ENCODE measurements at regions not wholly inside any gene's neighbourhood (a gene's known extent, or its start where the extent isn't known, plus 50 kb on each side); places are given as distances from the start of the nearest gene placed in this dataset.

- no peaks in the 10 kb centered on the region for H3K9me2 ChIP-seq (replicated peaks; ENCODE audit: insufficient read depth, low read length)
- H4K20me1 ChIP-seq (ENCODE audit: insufficient read depth, low read length): no peaks in the 10 kb centered on the region
- DNase-seq: no peak
- no peaks in the 10 kb centered on the region for H3K36me3 ChIP-seq (replicated peaks; ENCODE audit: insufficient read depth, low read length)
- H3K9me3 ChIP-seq (replicated peaks; ENCODE audit: insufficient read depth, low read length): no peaks in the 10 kb centered on the region
- no peak overlapping the region for H3K4me2 ChIP-seq (ENCODE audit: low read depth, low read length)
- H3K79me2 ChIP-seq (ENCODE audit: low read length): no peaks in the 10 kb centered on the region
- no peak overlapping the region for H3K4me3 ChIP-seq (ENCODE audit: low read length)
- no peaks in the 10 kb centered on the region for H3F3A ChIP-seq (ENCODE audit: insufficient read depth, low read length)
- H3K27ac ChIP-seq (ENCODE audit: low read length): no peak overlapping the region
- H3K27me3 ChIP-seq (replicated peaks; ENCODE audit: insufficient read depth, low read length): peaks cover 22% of the 10 kb centered on the region; the same call in 1 of the 2 replicates
- no peak overlapping the region for H2AFZ ChIP-seq (ENCODE audit: low read length)
- H3K4me1 ChIP-seq (ENCODE audit: low read length): no peaks in the 10 kb centered on the region
- no peak overlapping the region for H3K9ac ChIP-seq (ENCODE audit: low read length)
- TF ChIP-seq EZH2phosphoT487 (IDR thresholded peaks at IDR 0.05; ENCODE audit: low read length) (no peak), EZH2 (optimal IDR thresholded peaks at IDR 0.05; ENCODE audit: low read depth, low read length) (no peak)
- TF ChIP-seq, protein P1, sequence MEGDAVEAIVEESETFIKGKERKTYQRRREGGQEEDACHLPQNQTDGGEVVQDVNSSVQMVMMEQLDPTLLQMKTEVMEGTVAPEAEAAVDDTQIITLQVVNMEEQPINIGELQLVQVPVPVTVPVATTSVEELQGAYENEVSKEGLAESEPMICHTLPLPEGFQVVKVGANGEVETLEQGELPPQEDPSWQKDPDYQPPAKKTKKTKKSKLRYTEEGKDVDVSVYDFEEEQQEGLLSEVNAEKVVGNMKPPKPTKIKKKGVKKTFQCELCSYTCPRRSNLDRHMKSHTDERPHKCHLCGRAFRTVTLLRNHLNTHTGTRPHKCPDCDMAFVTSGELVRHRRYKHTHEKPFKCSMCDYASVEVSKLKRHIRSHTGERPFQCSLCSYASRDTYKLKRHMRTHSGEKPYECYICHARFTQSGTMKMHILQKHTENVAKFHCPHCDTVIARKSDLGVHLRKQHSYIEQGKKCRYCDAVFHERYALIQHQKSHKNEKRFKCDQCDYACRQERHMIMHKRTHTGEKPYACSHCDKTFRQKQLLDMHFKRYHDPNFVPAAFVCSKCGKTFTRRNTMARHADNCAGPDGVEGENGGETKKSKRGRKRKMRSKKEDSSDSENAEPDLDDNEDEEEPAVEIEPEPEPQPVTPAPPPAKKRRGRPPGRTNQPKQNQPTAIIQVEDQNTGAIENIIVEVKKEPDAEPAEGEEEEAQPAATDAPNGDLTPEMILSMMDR (IDR thresholded peaks at IDR 0.05; ENCODE audit: low read length): no peak
Measured at GRCh38 chr2:120522151-120522751, 176.3 kb downstream of the INHBB start.

GRCh38 chr2:120523766-120524165 lies 177.8 kb downstream of the INHBB start:
- no peaks in the 10 kb centered on the region for H3K79me2 ChIP-seq (ENCODE audit: low read length)

DNA sequence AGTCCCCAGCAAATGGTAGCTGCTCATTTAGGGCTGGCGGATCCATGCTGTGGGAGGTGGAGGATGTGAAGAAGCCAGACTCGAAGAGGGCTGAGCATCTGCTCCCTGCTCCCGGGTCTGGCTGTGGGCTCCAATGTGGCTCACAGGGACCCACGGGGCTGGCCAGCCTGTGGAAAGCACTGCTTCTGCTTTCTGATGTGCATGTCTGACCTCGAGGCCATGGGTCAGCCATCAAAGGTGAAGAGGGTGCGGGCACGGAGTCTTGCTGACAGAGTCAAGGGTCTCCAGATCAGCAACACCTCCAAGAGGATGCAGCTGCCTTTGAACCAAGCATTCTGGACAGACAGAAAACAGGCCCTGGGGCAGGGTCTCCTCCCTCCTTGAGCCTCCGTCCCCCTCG lies 178.2 kb downstream of the INHBB start:
- TF ChIP-seq EZH2phosphoT487 (IDR thresholded peaks at IDR 0.05; ENCODE audit: low read length): no peak
- no peak for TF ChIP-seq EZH2 (optimal IDR thresholded peaks at IDR 0.05; ENCODE audit: low read depth, low read length)
- TF ChIP-seq, protein P1 (IDR thresholded peaks at IDR 0.05; ENCODE audit: low read length): no peak
- Histone ChIP-seq H3K36me3 (replicated peaks; ENCODE audit: insufficient read depth, low read length) (no peaks in the 10 kb centered on the region), H3K79me2 (ENCODE audit: low read length) (no peaks in the 10 kb centered on the region), H3K27me3 (replicated peaks; ENCODE audit: insufficient read depth, low read length) (peaks cover 22% of the 10 kb centered on the region; the same call in 1 of the 2 replicates), H3F3A (ENCODE audit: insufficient read depth, low read length) (no peaks in the 10 kb centered on the region), H3K9ac (ENCODE audit: low read length) (no peak overlapping the region), H3K4me3 (ENCODE audit: low read length) (no peak overlapping the region), H4K20me1 (ENCODE audit: insufficient read depth, low read length) (no peaks in the 10 kb centered on the region), H3K4me2 (ENCODE audit: low read depth, low read length) (no peak overlapping the region), H2AFZ (ENCODE audit: low read length) (no peak overlapping the region), H3K9me2 (replicated peaks; ENCODE audit: insufficient read depth, low read length) (no peaks in the 10 kb centered on the region), H3K9me3 (replicated peaks; ENCODE audit: insufficient read depth, low read length) (no peaks in the 10 kb centered on the region), H3K4me1 (ENCODE audit: low read length) (no peaks in the 10 kb centered on the region), H3K27ac (ENCODE audit: low read length) (no peak overlapping the region)
- DNase-seq: no peak

More at GRCh38 chr2:120523766-120524165, 177.8 kb downstream of the INHBB start:
- Histone ChIP-seq H3K4me3 (ENCODE audit: low read length) (no peak overlapping the region), H3K4me2 (ENCODE audit: low read depth, low read length) (no peak overlapping the region), H3K4me1 (ENCODE audit: low read length) (no peaks in the 10 kb centered on the region), H3K9ac (ENCODE audit: low read length) (no peak overlapping the region), H3K9me2 (replicated peaks; ENCODE audit: insufficient read depth, low read length) (no peaks in the 10 kb centered on the region), H3K9me3 (replicated peaks; ENCODE audit: insufficient read depth, low read length) (no peaks in the 10 kb centered on the region), H3K27ac (ENCODE audit: low read length) (no peak overlapping the region), H3F3A (ENCODE audit: insufficient read depth, low read length) (no peaks in the 10 kb centered on the region), H3K36me3 (replicated peaks; ENCODE audit: insufficient read depth, low read length) (no peaks in the 10 kb centered on the region), H2AFZ (ENCODE audit: low read length) (no peak overlapping the region), H4K20me1 (ENCODE audit: insufficient read depth, low read length) (no peaks in the 10 kb centered on the region), H3K27me3 (replicated peaks; ENCODE audit: insufficient read depth, low read length) (peaks cover 22% of the 10 kb centered on the region; the same call in 1 of the 2 replicates)
- TF ChIP-seq EZH2 (optimal IDR thresholded peaks at IDR 0.05; ENCODE audit: low read depth, low read length): no peak
- TF ChIP-seq, protein P1 (IDR thresholded peaks at IDR 0.05; ENCODE audit: low read length): no peak
- no peak for TF ChIP-seq EZH2phosphoT487 (IDR thresholded peaks at IDR 0.05; ENCODE audit: low read length)
- DNase-seq: no peak

All from MM.1S (cell line).